Mucosa of rectum (tissue), 2 donors: ENCODE measurements at regions not wholly inside any gene's neighbourhood (a gene's known extent, or its start where the extent isn't known, plus 50 kb on each side); places are given as distances from the start of the nearest gene placed in this dataset.

Source experiments
- H3K27ac ChIP-seq, 2 donors: one replicate each; pipeline ENCODE4 v1.7.0; 2013; ENCODE audit warnings: inconsistent platforms in 2 of 2, low read depth in 2 of 2, low read length in 2 of 2
- H3K27me3 ChIP-seq, 2 donors: one replicate each; pipeline ENCODE4 v1.7.0; 2013; ENCODE audit warnings: low read length in 2 of 2; ENCODE audit not compliant: control insufficient read depth in 2 of 2, insufficient read depth in 2 of 2
- H3K36me3 ChIP-seq, 2 donors: one replicate each; pipeline ENCODE4 v1.7.0; 2013; ENCODE audit warnings: low read length in 2 of 2; ENCODE audit not compliant: control insufficient read depth in 2 of 2, insufficient read depth in 2 of 2
- H3K4me1 ChIP-seq, 2 donors: one replicate each; pipeline ENCODE4 v1.7.0; 2013; ENCODE audit warnings: low read length in 2 of 2, mild to moderate bottlenecking in 1 of 2; ENCODE audit not compliant: control insufficient read depth in 2 of 2, insufficient read depth in 2 of 2
- H3K4me3 ChIP-seq, 2 donors: one replicate each; pipeline ENCODE4 v1.7.0; 2013; ENCODE audit warnings: low read length in 2 of 2
- H3K9ac ChIP-seq, 2 donors: one replicate each; pipeline ENCODE4 v1.7.0; 2013; ENCODE audit warnings: low read length in 2 of 2, low read depth in 1 of 2, mild to moderate bottlenecking in 1 of 2
- H3K9me3 ChIP-seq, 2 donors: one replicate each; pipeline ENCODE4 v1.7.0; 2013; ENCODE audit warnings: low read length in 2 of 2; ENCODE audit not compliant: control insufficient read depth in 2 of 2
- donor health status: healthy.
- donor health status: Normal muscosa, but diverticular disease.

DNA sequence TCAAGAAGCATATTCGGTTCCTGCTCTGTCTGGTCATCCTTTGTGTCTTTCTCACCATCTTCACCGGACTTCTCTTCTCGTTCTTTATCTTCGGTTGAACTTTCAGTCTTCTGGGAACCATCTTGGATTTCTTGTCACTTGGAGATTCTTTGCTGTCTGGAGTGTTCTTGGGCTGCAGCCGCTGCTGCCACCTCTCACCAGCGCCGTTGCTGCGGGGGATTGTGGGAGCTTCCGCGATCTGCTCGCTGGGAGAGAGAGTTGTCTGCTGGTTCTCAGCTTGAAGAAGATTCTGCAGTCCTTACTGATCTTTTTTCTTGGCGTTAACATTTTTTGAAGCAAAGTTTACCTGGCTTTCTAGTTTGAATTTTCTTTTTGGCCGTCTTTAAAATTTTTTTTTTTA lies 1165.2 kb upstream of the PRMT6 start:
- Histone ChIP-seq H3K4me3 (no peak overlapping the region), H3K27me3 (no peaks in the 10 kb centered on the region), H3K36me3 (no peaks in the 10 kb centered on the region), H3K27ac (no peak overlapping the region), H3K9ac (no peak overlapping the region), H3K9me3 (peaks cover 0 to 5% of the 10 kb centered on the region in 2 donors), H3K4me1 (no peaks in the 10 kb centered on the region)

DNA sequence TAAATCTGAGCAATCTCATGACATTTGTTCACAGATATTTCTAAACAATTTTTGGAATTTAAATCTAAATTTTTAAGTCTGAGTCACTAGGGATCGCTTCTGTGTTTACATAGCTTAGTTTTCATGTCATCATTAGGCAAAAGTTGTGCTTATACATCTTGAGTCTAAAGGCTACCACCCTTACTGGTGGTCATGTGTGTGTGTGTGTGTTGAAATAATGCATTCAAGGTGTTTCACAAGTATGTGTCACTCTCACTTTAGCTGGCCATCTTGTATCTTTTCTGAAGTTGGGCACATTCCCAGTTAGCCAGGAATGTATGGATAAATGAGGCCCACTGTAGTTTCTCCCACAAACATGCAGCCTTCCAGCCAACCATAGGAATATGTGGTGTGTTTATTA lies 1162.5 kb upstream of the PRMT6 start:
- Histone ChIP-seq H3K4me3 (no peak overlapping the region), H3K4me1 (no peaks in the 10 kb centered on the region), H3K9me3 (peaks cover 0 to 5% of the 10 kb centered on the region in 2 donors)

DNA sequence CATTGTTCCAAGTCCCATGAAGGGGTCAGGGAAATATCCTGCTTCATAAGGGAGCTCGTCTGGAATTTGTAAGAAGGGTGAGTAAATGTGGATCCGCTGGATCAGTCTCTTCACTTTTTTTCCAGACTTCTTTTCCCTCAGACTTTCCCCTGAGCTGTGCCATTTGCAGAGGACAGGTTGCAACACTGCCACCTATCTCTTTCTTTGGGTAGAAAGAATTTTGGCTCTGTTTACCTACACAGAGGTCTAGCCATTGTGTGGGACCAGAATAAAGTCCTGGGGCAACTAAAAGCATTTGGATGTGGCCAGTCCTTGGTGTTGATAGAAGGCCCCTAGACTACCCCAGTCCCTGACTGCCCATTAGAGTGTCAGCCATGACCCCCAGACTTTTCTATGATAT lies 1146.7 kb upstream of the PRMT6 start:
- no peaks in the 10 kb centered on the region for H3K36me3 ChIP-seq
- no peak overlapping the region for H3K9ac ChIP-seq
- H3K27me3 ChIP-seq: no peaks in the 10 kb centered on the region
- no peaks in the 10 kb centered on the region for H3K4me1 ChIP-seq
- H3K9me3 ChIP-seq: no peaks in the 10 kb centered on the region
- no peak overlapping the region for H3K27ac ChIP-seq
- no peak overlapping the region for H3K4me3 ChIP-seq

More for the DNA sequence above, 1162.5 kb upstream of the PRMT6 start:
- Histone ChIP-seq H3K36me3 (no peaks in the 10 kb centered on the region), H3K27me3 (no peaks in the 10 kb centered on the region), H3K27ac (no peak overlapping the region), H3K9ac (no peak overlapping the region)

DNA sequence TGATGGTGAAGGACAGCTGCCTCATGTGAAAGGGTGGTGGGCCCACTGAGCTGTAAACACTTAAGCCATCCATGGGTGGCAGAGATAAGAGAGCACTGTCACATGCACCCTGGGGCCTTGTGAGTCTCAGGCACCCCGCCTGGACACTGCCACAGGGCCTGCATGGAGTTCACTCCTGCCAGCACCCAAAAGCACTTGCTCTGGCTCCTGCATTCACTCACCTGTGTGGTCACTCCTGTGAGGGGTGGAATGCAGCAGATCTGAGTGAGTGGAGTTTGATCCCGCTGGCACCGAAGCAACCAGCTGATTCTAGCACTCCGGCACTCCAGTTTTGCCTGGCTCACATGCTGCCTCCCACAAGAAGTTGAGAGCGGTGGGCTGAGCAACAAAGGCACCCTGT lies 1142.1 kb upstream of the PRMT6 start:
- H3K36me3 ChIP-seq: no peaks in the 10 kb centered on the region
- no peak overlapping the region for H3K27ac ChIP-seq
- H3K4me1 ChIP-seq: no peaks in the 10 kb centered on the region
- H3K9ac ChIP-seq: no peak overlapping the region
- no peaks in the 10 kb centered on the region for H3K9me3 ChIP-seq
- no peak overlapping the region for H3K4me3 ChIP-seq
- H3K27me3 ChIP-seq: no peaks in the 10 kb centered on the region

DNA sequence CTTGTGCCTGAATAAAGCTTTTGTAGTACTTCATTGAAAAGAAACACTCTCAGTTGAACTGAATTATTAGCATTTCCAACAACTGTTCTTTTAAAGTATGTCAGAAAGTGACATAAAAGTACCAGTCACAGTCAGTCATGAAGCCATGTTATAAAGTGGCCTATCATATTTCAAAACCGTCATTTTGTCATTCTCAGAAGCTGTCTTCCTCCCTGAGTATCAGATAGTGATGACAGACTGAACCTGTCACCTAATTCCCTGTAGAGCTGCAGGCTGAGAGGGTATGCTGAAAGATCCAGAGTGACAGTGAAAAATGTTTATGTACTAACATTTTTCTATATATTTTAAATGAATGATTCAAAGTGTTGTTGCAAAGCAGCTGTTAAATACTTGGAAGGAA lies 1121.7 kb upstream of the PRMT6 start:
- no peak overlapping the region for H3K27ac ChIP-seq
- no peak overlapping the region for H3K9ac ChIP-seq
- no peaks in the 10 kb centered on the region for H3K4me1 ChIP-seq
- no peaks in the 10 kb centered on the region for H3K27me3 ChIP-seq
- H3K36me3 ChIP-seq: no peaks in the 10 kb centered on the region
- no peak overlapping the region for H3K4me3 ChIP-seq
- H3K9me3 ChIP-seq: peaks cover 0 to 2% of the 10 kb centered on the region in 2 donors

DNA sequence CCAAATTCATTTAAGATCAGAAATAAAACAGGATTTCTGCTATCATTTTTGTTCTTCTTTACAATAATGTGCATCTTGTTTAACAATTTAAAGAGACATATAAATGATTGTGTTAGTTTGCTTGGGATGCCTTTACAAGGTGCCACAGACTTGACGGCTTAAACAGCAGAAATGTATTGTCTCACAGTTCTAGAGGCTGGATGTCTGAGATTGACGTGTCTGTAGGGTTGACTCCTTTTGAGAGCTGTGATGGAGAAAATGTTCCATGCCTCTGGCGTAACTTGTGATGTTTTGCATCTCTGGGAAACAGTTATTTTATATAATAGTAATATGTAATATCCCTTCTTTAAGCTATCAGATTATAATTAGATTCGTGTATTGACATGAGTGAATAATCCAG lies 1091.6 kb upstream of the PRMT6 start:
- Histone ChIP-seq H3K36me3 (no peaks in the 10 kb centered on the region), H3K4me1 (no peaks in the 10 kb centered on the region), H3K27ac (no peak overlapping the region), H3K4me3 (no peak overlapping the region), H3K9me3 (no peaks in the 10 kb centered on the region), H3K9ac (no peak overlapping the region), H3K27me3 (no peaks in the 10 kb centered on the region)

DNA sequence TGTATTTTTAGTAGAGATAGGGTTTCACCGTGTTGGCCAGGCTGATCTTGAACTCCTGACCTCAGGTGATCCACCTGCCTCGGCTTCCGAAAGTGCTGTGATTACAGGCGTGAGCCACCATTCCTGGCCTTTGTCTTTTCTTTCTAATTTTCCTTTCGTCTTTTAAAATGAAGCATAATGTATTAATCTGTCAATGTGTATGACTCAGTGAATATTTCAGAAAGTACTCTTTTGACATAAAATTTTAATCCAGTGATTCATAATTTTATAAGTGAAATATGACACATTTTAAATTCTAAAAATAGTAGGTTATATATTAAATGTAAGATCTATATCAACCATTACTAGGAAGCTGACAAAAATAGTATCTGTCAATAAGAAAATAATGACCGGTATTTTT lies 1059.0 kb upstream of the PRMT6 start:
- Histone ChIP-seq H3K4me3 (no peak overlapping the region), H3K27me3 (no peaks in the 10 kb centered on the region), H3K4me1 (no peaks in the 10 kb centered on the region), H3K9me3 (no peaks in the 10 kb centered on the region), H3K36me3 (no peaks in the 10 kb centered on the region), H3K27ac (no peak overlapping the region), H3K9ac (no peak overlapping the region)

DNA sequence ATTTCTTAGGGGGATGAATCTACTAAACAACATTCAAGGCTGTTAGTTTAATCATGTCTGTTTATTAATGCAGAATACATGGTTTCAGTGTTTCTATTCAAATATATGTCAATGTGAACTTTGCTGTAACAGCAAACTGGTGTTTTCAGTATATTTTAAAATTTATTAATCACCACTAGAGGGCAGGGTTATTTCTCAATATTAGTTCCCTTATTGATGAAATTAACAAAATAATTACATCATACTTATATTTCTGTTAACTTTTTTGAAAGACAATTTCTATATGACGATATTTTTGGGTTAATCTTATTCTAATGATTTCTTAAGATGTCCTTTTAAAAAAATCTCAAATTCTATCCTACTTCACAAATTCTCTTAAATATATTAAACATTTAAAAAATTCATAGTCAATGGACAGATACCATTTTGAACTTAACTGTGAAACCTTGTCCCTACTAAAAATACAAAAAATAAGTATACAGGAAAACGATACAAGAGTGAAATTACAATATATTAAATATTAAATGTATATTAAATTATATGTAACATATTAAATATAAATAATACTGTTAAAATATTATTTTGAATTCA lies 1034.1 kb upstream of the PRMT6 start:
- H3K27me3 ChIP-seq: no peaks in the 10 kb centered on the region
- H3K27ac ChIP-seq: no peak overlapping the region
- no peak overlapping the region for H3K9ac ChIP-seq
- no peaks in the 10 kb centered on the region for H3K4me1 ChIP-seq
- no peak overlapping the region for H3K4me3 ChIP-seq
- no peaks in the 10 kb centered on the region for H3K36me3 ChIP-seq
- peaks cover 0 to 4% of the 10 kb centered on the region in 2 donors for H3K9me3 ChIP-seq

DNA sequence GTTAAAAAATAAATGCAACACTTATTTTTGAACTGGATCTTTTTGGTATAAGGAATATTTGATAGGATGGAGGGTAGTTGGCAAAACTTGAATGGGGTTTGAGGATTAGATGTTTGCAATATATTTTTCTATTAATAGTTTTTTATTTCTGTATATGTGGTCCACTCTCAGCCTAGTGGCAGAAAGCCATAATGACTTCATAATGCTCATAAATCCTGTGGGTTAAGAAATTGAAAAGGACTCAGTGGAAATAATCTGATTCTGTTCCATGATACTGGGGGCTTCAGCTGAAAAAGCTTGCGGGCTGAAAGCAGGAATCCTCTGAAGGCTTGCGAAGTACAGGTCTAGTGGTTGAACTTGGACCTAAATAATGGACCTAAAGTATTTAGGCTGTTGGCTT lies 1028.6 kb upstream of the PRMT6 start:
- H3K9ac ChIP-seq: no peak overlapping the region
- no peak overlapping the region for H3K27ac ChIP-seq
- no peak overlapping the region for H3K4me3 ChIP-seq

DNA sequence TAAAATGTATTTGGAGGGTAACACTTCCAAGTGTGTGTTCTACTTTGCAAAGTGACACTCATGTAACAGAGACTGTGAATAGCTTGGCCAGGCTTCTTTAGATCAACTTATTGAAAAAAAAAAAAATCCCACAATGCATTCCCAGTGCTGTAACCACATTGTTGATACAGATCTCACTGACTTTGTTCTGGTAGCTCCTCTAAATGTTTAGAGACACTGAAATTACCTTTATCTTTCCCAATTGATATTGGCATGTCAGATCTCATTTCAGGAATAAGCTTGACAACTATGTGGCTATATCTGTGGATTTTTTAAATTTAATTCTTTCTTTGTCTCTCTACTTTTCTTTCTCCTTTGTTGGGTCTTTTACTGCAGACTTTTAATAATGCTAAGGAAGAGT lies 1018.9 kb upstream of the PRMT6 start:
- Histone ChIP-seq H3K9ac (no peak overlapping the region), H3K9me3 (peaks cover 2% of the 10 kb centered on the region in 2 donors), H3K36me3 (no peaks in the 10 kb centered on the region), H3K4me1 (no peaks in the 10 kb centered on the region), H3K4me3 (no peak overlapping the region), H3K27ac (no peak overlapping the region), H3K27me3 (no peaks in the 10 kb centered on the region)

More for the DNA sequence above, 1028.6 kb upstream of the PRMT6 start:
- H3K4me1 ChIP-seq: no peaks in the 10 kb centered on the region
- no peaks in the 10 kb centered on the region for H3K9me3 ChIP-seq
- no peaks in the 10 kb centered on the region for H3K27me3 ChIP-seq
- H3K36me3 ChIP-seq: no peaks in the 10 kb centered on the region

DNA sequence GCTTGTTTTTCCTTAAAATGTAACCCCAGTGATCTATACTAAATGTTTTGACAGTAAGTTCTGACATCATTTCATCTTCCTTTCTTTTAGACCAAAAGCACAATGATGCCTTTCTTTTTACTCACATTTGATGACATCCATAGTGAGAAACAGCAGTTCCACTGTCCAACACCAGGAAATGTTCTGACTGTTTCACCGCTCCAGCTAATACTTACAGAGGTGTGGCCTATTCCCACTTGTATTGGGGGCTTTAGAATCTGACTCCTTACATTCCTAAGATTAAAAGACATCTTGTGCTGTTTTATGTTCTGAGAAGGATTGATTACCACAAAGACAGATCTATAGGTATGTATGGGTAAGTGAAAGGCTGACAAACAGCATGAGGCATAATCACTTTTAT lies 1018.2 kb upstream of the PRMT6 start:
- Histone ChIP-seq H3K4me1 (no peaks in the 10 kb centered on the region), H3K27me3 (no peaks in the 10 kb centered on the region), H3K4me3 (no peak overlapping the region), H3K9ac (no peak overlapping the region), H3K9me3 (peaks cover 2% of the 10 kb centered on the region in 2 donors), H3K36me3 (no peaks in the 10 kb centered on the region), H3K27ac (no peak overlapping the region)
